ENCODE measurements at regions not wholly inside any gene's neighbourhood (a gene's known extent, or its start where the extent isn't known, plus 50 kb on each side); places are given as distances from the start of the nearest gene placed in this dataset.

GRCh38 chr5:136736021-136736420, 370.7 kb upstream of the TRPC7 start:
- TF ChIP-seq SIN3A (IDR thresholded peaks at IDR 0.05; ENCODE audit: borderline replicate concordance, insufficient read depth, low read length), result no peak
- no peak for TF ChIP-seq TAF1 (IDR thresholded peaks at IDR 0.05; ENCODE audit: borderline replicate concordance, insufficient read depth, low read length)
- no peak for TF ChIP-seq POLR2AphosphoS5 (IDR thresholded peaks at IDR 0.05; ENCODE audit: low read depth, low read length)
